ENCODE measurements at regions not wholly inside any gene's neighbourhood (a gene's known extent, or its start where the extent isn't known, plus 50 kb on each side); places are given as distances from the start of the nearest gene placed in this dataset.

DNA sequence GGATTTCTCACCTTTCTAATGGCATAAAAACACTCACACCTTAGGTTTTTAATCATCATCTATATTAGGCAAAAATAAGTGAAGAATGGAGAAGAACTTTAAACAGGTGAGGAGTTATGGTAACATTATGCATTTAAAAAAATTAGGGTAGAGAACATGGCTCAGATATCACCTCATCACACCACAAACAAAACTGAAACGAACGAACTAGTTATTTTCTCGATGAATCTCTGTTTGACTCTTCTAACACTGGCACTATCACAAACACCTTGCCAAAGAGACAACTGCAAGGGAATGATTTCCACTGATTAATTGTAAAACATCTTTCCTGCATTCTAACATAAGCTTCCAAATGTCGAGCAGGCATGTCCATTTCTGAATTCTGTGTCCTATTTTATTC is 286.1 kb upstream of the GJE1 start:
- TF ChIP-seq POLR2A (IDR thresholded peaks at IDR 0.05): no peak
- TF ChIP-seq, protein P1, sequence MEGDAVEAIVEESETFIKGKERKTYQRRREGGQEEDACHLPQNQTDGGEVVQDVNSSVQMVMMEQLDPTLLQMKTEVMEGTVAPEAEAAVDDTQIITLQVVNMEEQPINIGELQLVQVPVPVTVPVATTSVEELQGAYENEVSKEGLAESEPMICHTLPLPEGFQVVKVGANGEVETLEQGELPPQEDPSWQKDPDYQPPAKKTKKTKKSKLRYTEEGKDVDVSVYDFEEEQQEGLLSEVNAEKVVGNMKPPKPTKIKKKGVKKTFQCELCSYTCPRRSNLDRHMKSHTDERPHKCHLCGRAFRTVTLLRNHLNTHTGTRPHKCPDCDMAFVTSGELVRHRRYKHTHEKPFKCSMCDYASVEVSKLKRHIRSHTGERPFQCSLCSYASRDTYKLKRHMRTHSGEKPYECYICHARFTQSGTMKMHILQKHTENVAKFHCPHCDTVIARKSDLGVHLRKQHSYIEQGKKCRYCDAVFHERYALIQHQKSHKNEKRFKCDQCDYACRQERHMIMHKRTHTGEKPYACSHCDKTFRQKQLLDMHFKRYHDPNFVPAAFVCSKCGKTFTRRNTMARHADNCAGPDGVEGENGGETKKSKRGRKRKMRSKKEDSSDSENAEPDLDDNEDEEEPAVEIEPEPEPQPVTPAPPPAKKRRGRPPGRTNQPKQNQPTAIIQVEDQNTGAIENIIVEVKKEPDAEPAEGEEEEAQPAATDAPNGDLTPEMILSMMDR (IDR thresholded peaks at IDR 0.05): no peak
